ENCODE measurements at regions not wholly inside any gene's neighbourhood (a gene's known extent, or its start where the extent isn't known, plus 50 kb on each side); places are given as distances from the start of the nearest gene placed in this dataset.

DNA sequence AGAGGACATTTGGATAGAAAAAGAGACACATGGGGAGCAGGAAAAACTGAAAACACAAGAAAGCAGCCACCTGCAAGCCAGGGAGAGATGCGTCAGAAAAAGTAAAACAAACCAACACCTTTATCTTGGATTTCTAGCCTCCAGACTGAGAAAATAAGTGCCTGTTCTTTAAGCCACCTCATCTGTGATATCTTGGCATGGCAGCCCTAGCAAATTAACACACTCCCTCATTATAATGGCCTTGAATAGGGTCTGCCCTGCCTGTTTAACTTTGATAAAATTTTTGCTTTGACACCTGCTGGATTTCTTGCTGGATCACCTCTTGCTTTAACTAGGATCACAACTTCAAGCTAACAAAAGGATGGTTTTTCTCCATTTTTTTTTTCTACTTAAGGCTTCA, 1892.0 kb upstream of the IGFBP7 start:
- Histone ChIP-seq H3K27ac (ENCODE audit: low read length) (no peak overlapping the region), H3K9me3 (ENCODE audit: control insufficient read depth, insufficient read depth, low read length) (no peaks in the 10 kb centered on the region), H3K4me3 (ENCODE audit: low read length) (no peak overlapping the region), H3K27me3 (ENCODE audit: control insufficient read depth, insufficient read depth, low read length) (no peaks in the 10 kb centered on the region), H3K4me1 (ENCODE audit: control insufficient read depth, insufficient read depth, low read length) (no peaks in the 10 kb centered on the region), H3K36me3 (ENCODE audit: control insufficient read depth, insufficient read depth, low read length) (no peaks in the 10 kb centered on the region)
- no peak for DNase-seq (ENCODE audit: low read depth, low spot score)
- WGBS (ENCODE audit: insufficient coverage, insufficient read length), result no CpG with 5 or more reads among the region's 1 CpG

DNA sequence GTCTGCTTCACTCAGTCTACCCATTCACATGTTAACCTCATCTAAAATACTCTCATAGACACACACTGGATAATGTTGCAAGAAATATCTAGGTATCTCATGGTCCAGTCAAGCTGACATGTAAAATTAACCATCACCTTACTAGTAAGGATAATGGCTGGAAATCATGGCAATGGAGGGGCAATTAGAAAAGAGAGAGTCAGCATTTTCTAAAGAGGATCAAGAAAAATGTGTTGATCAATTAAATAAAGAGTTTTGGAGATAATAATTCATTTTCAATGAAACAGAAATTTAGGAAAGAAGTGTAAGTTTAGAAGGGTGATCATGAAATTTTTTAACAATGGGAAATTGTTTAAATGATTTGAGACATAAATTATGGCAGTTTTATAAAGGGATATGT, 1914.1 kb upstream of the IGFBP7 start:
- Histone ChIP-seq H3K27ac (ENCODE audit: low read length) (no peak overlapping the region), H3K4me3 (ENCODE audit: low read length) (no peak overlapping the region), H3K4me1 (ENCODE audit: control insufficient read depth, insufficient read depth, low read length) (no peaks in the 10 kb centered on the region), H3K9me3 (ENCODE audit: control insufficient read depth, insufficient read depth, low read length) (no peaks in the 10 kb centered on the region), H3K36me3 (ENCODE audit: control insufficient read depth, insufficient read depth, low read length) (no peaks in the 10 kb centered on the region), H3K27me3 (ENCODE audit: control insufficient read depth, insufficient read depth, low read length) (no peaks in the 10 kb centered on the region)
- no peak for DNase-seq (ENCODE audit: low read depth, low spot score)

- Histone ChIP-seq H3K9me3 (ENCODE audit: control insufficient read depth, insufficient read depth, low read length) (no peaks in the 10 kb centered on the region), H3K27ac (ENCODE audit: low read length) (no peak overlapping the region), H3K36me3 (ENCODE audit: control insufficient read depth, insufficient read depth, low read length) (no peaks in the 10 kb centered on the region), H3K4me1 (ENCODE audit: control insufficient read depth, insufficient read depth, low read length) (no peaks in the 10 kb centered on the region), H3K27me3 (ENCODE audit: control insufficient read depth, insufficient read depth, low read length) (no peaks in the 10 kb centered on the region), H3K4me3 (ENCODE audit: low read length) (no peak overlapping the region)
- no CpG with 5 or more reads among the region's 1 CpG for WGBS (ENCODE audit: insufficient coverage, insufficient read length)
- DNase-seq (ENCODE audit: low read depth, low spot score), result no peak
Measured at GRCh38 chr4:59037812-59038211, 1927.6 kb upstream of the IGFBP7 start.

DNA sequence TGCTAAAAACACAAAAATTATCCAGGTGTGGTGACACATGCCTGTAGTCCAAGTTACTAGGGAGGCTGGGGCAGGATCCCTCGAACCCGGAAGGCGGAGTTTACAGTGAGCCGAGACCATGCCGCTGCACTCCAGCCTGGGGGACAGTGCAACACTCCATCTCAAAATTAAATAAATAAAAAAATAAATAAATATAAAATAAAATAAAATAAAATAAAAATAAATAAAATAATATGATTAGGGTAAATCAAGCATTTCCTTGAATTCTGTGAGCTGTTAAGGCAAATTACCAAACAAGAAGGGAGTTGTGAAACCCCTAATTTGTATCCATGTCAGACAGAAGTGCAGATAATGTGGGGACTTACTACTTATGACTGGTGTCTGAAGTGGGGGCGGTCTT, 1928.9 kb upstream of the IGFBP7 start:
- no peaks in the 10 kb centered on the region for H3K9me3 ChIP-seq (ENCODE audit: control insufficient read depth, insufficient read depth, low read length)
- WGBS (ENCODE audit: insufficient coverage, insufficient read length), result no CpG with 5 or more reads among the region's 6 CpGs
- H3K27me3 ChIP-seq (ENCODE audit: control insufficient read depth, insufficient read depth, low read length), result no peaks in the 10 kb centered on the region
- H3K4me1 ChIP-seq (ENCODE audit: control insufficient read depth, insufficient read depth, low read length), result no peaks in the 10 kb centered on the region
- no peak for DNase-seq (ENCODE audit: low read depth, low spot score)
- no peak overlapping the region for H3K4me3 ChIP-seq (ENCODE audit: low read length)
- H3K36me3 ChIP-seq (ENCODE audit: control insufficient read depth, insufficient read depth, low read length), result no peaks in the 10 kb centered on the region
- H3K27ac ChIP-seq (ENCODE audit: low read length), result no peak overlapping the region

GRCh38 chr4:59044286-59044900, 1934.2 kb upstream of the IGFBP7 start:
- DNase-seq (ENCODE audit: low read depth, low spot score), result no peak
- no CpG with 5 or more reads among the region's 5 CpGs for WGBS (ENCODE audit: insufficient coverage, insufficient read length)
- no peak overlapping the region for H3K4me3 ChIP-seq (ENCODE audit: low read length)

GRCh38 chr4:59054086-59054485, 1943.9 kb upstream of the IGFBP7 start:
- Histone ChIP-seq H3K27ac (ENCODE audit: low read length) (no peak overlapping the region), H3K9me3 (ENCODE audit: control insufficient read depth, insufficient read depth, low read length) (no peaks in the 10 kb centered on the region), H3K4me3 (ENCODE audit: low read length) (no peak overlapping the region), H3K36me3 (ENCODE audit: control insufficient read depth, insufficient read depth, low read length) (no peaks in the 10 kb centered on the region), H3K27me3 (ENCODE audit: control insufficient read depth, insufficient read depth, low read length) (no peaks in the 10 kb centered on the region), H3K4me1 (ENCODE audit: control insufficient read depth, insufficient read depth, low read length) (no peaks in the 10 kb centered on the region)
- no CpG with 5 or more reads among the region's 1 CpG for WGBS (ENCODE audit: insufficient coverage, insufficient read length)
- DNase-seq (ENCODE audit: low read depth, low spot score), result no peak

More at GRCh38 chr4:59044286-59044900, 1934.2 kb upstream of the IGFBP7 start:
- H3K4me1 ChIP-seq (ENCODE audit: control insufficient read depth, insufficient read depth, low read length), result no peaks in the 10 kb centered on the region
- no peak overlapping the region for H3K27ac ChIP-seq (ENCODE audit: low read length)
- no peaks in the 10 kb centered on the region for H3K27me3 ChIP-seq (ENCODE audit: control insufficient read depth, insufficient read depth, low read length)
- H3K36me3 ChIP-seq (ENCODE audit: control insufficient read depth, insufficient read depth, low read length), result no peaks in the 10 kb centered on the region
- H3K9me3 ChIP-seq (ENCODE audit: control insufficient read depth, insufficient read depth, low read length), result no peaks in the 10 kb centered on the region

DNA sequence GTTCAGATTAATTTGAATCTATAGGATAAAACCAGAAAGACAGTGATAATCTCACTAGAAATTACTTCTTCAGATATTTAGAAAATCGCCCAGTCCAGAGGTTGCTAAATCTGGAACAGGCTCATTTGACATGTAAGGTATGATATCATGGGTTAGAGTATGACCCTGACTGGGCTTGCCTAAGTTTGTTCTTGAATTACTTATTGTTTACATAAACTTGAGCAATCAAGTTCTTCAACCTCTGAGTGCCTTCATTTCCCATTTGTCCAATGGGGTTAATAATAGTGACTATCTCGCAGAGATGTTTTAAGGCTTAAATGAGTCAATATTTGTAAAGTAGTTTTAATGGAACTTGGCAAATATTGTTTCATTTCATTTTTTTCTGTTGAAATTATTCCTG, 1947.6 kb upstream of the IGFBP7 start:
- Histone ChIP-seq H3K9me3 (ENCODE audit: control insufficient read depth, insufficient read depth, low read length) (no peaks in the 10 kb centered on the region), H3K27ac (ENCODE audit: low read length) (no peak overlapping the region)
- no CpG with 5 or more reads among the region's 2 CpGs for WGBS (ENCODE audit: insufficient coverage, insufficient read length)

GRCh38 chr4:59058543-59058942, 1948.4 kb upstream of the IGFBP7 start:
- no peak overlapping the region for H3K27ac ChIP-seq (ENCODE audit: low read length)
- no peaks in the 10 kb centered on the region for H3K27me3 ChIP-seq (ENCODE audit: control insufficient read depth, insufficient read depth, low read length)
- no peaks in the 10 kb centered on the region for H3K4me1 ChIP-seq (ENCODE audit: control insufficient read depth, insufficient read depth, low read length)
- H3K4me3 ChIP-seq (ENCODE audit: low read length), result no peak overlapping the region
- DNase-seq (ENCODE audit: low read depth, low spot score), result no peak
- no CpG with 5 or more reads among the region's 2 CpGs for WGBS (ENCODE audit: insufficient coverage, insufficient read length)
- no peaks in the 10 kb centered on the region for H3K9me3 ChIP-seq (ENCODE audit: control insufficient read depth, insufficient read depth, low read length)
- H3K36me3 ChIP-seq (ENCODE audit: control insufficient read depth, insufficient read depth, low read length), result no peaks in the 10 kb centered on the region

More for the DNA sequence above, 1947.6 kb upstream of the IGFBP7 start:
- Histone ChIP-seq H3K36me3 (ENCODE audit: control insufficient read depth, insufficient read depth, low read length) (no peaks in the 10 kb centered on the region), H3K4me1 (ENCODE audit: control insufficient read depth, insufficient read depth, low read length) (no peaks in the 10 kb centered on the region), H3K27me3 (ENCODE audit: control insufficient read depth, insufficient read depth, low read length) (no peaks in the 10 kb centered on the region), H3K4me3 (ENCODE audit: low read length) (no peak overlapping the region)
- no peak for DNase-seq (ENCODE audit: low read depth, low spot score)

DNA sequence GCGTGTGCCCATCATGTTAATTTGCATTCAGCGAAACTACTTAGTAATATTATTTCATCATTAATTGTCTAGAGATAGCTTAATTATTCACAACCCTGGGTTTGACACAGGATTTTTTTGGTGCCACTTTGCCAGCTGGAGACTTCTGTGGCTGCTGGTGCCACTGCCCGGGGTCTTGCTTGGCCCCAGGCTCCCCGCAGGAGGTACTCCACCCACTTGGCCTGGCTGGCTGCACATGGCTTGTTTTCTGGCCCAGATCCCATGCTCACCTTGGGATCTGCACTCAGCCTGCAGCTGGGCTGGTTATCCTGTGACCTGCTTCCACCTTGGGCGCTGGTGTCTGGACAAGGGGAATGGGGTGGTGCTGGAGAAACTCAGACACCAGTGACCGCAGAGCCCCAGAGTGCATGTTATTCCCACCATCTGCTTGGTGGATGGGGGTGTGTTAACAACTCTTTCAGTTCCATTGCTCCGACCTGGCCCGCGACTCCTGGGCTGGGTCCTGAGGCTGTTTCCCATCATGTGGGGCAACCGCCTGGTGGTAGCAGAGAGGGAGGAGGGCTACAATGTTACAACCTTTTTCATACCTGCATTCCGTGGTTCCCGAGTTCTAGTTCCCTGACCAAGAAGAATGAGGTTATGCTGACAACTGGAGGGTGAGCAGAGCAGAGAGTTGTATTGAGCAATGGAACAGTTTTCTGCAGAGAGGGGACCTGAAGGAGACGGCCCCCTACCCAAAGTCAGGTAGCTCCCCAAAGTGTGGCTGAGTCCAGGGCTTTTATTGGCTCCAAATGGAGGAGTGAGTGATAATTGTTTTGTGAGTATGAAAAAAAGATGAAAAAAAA, 1950.0 kb upstream of the IGFBP7 start:
- WGBS (ENCODE audit: insufficient coverage, insufficient read length), result no CpG with 5 or more reads among the region's 13 CpGs
- no peak overlapping the region for H3K27ac ChIP-seq (ENCODE audit: low read length)
- H3K4me3 ChIP-seq (ENCODE audit: low read length), result no peak overlapping the region
- H3K4me1 ChIP-seq (ENCODE audit: control insufficient read depth, insufficient read depth, low read length), result no peaks in the 10 kb centered on the region
- no peak for DNase-seq (ENCODE audit: low read depth, low spot score)
- H3K9me3 ChIP-seq (ENCODE audit: control insufficient read depth, insufficient read depth, low read length), result no peaks in the 10 kb centered on the region
- H3K36me3 ChIP-seq (ENCODE audit: control insufficient read depth, insufficient read depth, low read length), result no peaks in the 10 kb centered on the region
- H3K27me3 ChIP-seq (ENCODE audit: control insufficient read depth, insufficient read depth, low read length), result no peaks in the 10 kb centered on the region

DNA sequence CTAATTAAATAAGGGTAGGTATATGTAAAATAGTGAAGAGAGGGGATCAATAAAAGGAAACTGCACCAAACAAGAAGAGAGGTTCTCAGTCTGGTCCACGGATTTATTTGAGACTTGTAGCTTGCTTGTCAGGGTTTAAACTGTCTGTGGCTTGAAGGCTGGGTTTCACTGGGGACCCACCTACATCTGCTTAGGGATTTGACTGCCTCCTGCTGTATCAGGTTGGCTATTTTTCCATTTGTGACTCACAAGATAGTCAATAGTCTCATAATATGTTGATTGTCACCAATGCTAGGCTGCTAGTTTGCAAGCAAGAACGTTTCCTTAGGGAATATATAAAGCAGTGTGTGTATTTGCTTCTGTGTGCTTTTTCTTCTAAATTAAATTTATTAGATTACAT, 1950.7 kb upstream of the IGFBP7 start:
- H3K27ac ChIP-seq (ENCODE audit: low read length), result no peak overlapping the region
- no peak for DNase-seq (ENCODE audit: low read depth, low spot score)
- H3K4me1 ChIP-seq (ENCODE audit: control insufficient read depth, insufficient read depth, low read length), result no peaks in the 10 kb centered on the region
- H3K4me3 ChIP-seq (ENCODE audit: low read length), result no peak overlapping the region
- WGBS (ENCODE audit: insufficient coverage, insufficient read length), result no CpG with 5 or more reads among the region's 2 CpGs
- H3K36me3 ChIP-seq (ENCODE audit: control insufficient read depth, insufficient read depth, low read length), result no peaks in the 10 kb centered on the region
- H3K9me3 ChIP-seq (ENCODE audit: control insufficient read depth, insufficient read depth, low read length), result no peaks in the 10 kb centered on the region
- H3K27me3 ChIP-seq (ENCODE audit: control insufficient read depth, insufficient read depth, low read length), result no peaks in the 10 kb centered on the region

Data from iPS DF 6.9 (cell line).